HS-5 (cell line): ENCODE measurements at regions not wholly inside any gene's neighbourhood (a gene's known extent, or its start where the extent isn't known, plus 50 kb on each side); places are given as distances from the start of the nearest gene placed in this dataset.
"Not testable (repeated sequence)": the region's sequence is repeated elsewhere in the genome, so short reads cannot be mapped to it uniquely, and the experiment has no call there.

ENCODE experiments used
- DNase-seq: peaks from one replicate; pipeline ENCODE4 v3.0.0-alpha.2; 2012; ENCODE audit warnings: low read depth

DNA sequence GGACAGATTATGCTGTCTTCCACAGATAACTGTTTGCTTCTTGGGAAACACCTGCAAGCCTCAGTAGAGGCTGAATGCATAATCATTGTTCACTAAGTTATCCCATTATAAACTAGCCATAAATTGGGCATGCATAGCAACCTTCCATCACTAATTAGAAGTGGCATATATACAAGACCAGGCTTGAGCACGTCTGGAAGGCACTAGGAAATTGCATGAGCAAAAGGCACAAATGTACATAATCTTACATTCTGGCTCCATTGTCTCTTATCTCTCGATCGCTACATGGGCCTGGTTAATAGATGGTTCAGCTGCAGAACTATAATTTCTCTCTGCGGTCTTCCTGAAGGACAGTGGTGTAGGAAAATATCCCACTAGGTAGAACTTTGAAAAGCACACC, 679.2 kb downstream of the RPL10L start:
- DNase-seq, result no peak

GRCh38 chr14:45970621-45971020, 681.0 kb downstream of the RPL10L start:
- DNase-seq, result no peak

DNA sequence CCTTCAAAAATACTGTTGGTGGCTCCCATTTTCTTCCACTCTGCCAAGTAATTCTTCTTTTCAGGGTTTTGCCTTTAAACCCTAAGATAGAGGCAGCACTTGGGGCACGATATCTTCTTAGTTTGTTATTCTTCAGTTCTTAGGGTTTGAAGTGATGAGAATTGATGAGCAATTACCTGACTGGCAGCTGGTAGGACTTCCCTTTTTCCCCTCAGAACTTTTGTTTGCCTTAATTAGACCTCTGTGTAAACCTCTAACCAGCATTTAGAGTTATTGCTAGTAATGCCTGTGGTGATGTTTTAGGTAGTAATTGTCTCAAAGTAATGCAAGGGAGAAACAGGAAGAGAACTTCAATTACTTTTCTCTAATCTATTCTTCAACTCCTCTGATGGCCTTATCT, 683.5 kb downstream of the RPL10L start:
- no peak for DNase-seq

DNA sequence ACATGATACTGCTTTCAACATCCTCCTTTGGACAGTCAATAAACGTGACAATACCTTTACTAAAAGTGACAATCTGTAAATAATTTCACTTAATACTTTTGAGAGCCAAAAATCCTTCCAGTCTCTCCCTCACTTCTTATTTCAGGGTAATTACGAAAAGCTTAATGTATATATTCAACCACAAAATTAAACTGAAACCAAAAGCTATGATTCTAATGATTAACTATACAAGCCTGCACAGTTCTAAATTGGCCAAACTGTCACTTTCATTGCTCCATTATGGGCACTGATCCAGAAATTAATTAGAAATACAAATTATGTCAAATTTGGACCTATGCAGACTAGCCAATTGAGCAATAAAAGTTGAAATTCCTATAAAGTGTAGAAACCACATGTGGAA, 696.5 kb upstream of the MIS18BP1 start:
- no peak for DNase-seq

GRCh38 chr14:45947830-45948229, 694.8 kb upstream of the MIS18BP1 start:
- DNase-seq, result no peak

GRCh38 chr14:45946251-45946650, 693.2 kb upstream of the MIS18BP1 start:
- DNase-seq, result no peak

- no peak for DNase-seq
These were observed 687.3 kb upstream of the MIS18BP1 start for GRCh38 chr14:45940318-45940717.

DNA sequence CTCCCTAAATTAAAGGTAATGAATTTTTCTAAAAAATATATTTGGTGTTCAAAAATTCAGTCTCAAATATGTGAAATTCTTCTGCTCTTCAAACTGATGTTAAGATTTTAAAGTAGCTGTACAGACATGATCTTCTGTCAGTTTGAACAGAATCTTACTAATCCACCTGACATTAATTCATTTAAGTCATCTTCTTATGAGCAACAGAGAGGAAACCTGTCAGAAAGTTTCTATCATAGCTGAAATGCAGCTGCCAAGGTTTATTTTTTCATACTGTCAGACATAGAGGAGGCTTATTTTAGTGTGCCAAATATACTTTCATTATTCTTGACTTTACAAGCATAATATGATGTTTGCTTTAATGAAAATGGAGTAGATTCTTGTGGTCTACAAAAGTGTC, 686.6 kb upstream of the MIS18BP1 start:
- DNase-seq, result no peak

- DNase-seq, result peak; percentile 1
These were observed 667.0 kb upstream of the MIS18BP1 start for GRCh38 chr14:45919995-45920394.

DNA sequence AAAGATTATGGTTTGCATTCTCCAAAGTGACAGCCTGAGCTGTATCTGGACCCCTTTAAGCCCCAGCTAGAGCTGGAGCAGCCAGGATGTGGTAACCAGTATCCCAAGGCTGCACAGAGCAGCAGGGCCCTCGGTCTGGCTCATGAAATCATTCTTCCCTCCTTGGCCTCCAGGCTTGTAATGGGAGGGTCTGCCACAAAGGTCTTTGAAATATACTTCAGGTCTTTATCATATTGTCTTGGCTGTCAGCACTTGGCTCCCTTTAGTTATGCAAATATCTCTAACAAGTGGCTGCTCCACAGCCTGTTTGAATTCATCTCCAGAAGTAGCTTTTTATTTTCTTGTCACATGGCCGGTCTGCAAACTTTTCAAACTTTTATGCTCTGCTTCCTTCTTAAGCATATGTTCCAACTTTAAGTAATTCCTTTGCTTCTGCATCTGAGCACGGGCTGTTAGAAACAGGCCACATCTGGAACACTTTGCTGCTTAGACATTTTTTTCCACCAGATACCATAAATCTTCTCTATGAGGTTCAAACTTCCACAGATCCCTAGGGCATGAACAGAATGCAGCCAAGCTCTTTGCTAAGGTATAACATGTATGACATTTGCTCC, 663.4 kb upstream of the MIS18BP1 start:
- DNase-seq, result no peak

DNA sequence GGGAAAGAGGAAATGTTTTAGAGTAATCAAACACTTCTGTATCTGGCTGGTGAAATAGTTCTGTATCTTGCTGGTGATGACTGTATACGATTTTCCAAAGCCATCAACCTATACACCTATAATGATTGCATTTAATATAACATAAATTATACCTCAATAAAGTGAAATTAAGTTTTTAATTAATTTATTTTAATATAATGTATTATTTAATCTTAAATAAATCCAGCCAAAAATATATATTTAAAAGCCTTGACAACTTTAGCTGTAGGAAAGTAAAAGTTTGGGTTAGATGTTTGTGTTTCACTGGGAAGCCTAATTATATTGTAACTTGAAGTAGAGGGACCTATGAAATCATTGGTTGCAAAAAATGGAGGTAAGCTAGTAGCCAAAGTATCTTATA, 654.8 kb upstream of the MIS18BP1 start:
- DNase-seq, result no peak

- DNase-seq, result peak; percentile 22
These were observed 653.3 kb upstream of the MIS18BP1 start for GRCh38 chr14:45906257-45906656.

DNA sequence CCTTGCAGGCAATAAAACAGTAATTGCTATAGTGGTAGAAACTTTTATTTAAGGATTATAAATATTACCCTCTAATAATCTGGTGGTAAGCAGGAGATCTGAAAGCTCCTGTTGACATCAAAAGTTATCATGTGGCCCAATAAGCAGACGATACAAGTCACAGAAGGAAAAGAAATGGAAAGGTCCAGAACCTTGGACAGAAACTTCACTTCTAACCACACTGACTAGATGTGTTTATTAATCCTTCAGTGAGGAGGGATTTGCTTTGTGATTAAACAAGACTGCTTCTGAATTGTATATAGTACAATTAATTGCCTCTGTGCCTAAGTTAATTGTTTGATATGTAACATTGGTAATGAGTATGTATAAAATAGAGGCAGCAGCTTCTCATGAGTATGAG, 652.7 kb upstream of the MIS18BP1 start:
- DNase-seq, result no peak

DNA sequence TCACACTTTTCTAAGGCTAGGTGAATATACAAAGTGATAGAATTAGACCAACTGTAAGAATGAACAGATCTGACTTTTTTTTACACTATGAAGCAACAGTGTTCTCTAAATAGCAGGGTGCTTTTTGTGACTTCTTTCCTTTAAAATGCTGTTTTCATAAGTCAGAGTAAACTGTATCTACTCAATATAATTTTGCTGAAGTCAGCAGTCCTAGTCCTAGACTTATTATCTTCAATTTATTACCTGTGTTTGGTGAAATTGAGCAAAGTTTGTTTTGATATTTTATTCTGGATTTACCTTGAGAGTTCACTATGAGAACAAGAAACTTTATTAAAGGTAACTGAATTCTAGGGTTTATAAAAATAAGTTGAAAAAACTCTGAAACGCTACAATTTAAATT, 651.3 kb upstream of the MIS18BP1 start:
- DNase-seq, result no peak

GRCh38 chr14:45902241-45902640, 649.2 kb upstream of the MIS18BP1 start:
- no peak for DNase-seq

DNA sequence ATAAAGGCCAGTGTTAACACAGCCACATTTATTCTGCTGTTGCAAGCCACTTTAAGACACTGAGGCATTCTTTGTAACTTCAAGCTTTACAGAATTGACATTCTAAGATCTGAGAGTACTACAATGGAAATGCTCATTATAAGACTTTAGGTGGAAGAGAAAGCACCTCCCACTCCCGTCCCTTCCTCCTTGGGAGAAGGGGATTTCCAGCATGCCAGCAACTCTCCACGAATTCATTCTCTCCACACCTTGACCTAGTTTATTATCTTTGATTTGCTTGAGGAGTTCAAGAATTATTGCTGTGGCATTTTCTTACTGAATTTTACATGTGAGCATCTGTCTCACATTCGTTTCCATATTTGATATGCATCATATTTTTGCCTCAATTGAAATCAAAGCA, 644.4 kb upstream of the MIS18BP1 start:
- DNase-seq, result no peak

- no peak for DNase-seq
These were observed 640.1 kb upstream of the MIS18BP1 start for GRCh38 chr14:45893127-45893526.

DNA sequence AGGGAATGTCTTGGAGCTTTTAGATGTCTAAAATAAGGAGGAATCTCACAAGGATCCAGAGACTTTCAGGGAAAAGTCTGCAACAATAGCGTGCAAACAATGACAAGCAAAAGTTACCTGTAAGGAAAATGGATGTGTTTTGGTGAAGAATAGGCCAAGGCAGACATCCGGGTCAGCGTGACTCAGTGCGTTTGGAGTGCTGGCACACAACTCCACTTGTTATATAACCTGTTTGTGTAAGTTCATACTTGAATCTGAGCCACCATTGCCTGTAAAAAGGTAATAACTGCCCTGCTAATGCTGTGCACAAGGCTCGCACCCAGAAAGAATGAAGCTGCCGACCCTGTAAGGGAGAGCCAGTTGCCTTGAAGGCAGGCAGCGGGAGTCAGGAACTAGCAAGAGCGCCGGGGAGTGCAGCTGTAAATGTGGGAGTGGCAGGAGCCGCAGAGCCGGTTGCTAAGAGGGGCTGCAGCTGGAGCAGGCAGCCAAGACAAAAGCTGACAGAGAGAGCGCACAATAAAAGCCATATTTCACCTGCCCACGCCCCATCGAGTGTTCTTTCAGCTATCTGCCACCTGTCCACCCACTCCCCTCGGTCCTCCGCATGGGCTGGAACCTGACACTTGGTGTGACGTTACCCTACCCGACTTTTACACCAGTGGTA, 638.5 kb upstream of the MIS18BP1 start:
- no peak for DNase-seq

DNA sequence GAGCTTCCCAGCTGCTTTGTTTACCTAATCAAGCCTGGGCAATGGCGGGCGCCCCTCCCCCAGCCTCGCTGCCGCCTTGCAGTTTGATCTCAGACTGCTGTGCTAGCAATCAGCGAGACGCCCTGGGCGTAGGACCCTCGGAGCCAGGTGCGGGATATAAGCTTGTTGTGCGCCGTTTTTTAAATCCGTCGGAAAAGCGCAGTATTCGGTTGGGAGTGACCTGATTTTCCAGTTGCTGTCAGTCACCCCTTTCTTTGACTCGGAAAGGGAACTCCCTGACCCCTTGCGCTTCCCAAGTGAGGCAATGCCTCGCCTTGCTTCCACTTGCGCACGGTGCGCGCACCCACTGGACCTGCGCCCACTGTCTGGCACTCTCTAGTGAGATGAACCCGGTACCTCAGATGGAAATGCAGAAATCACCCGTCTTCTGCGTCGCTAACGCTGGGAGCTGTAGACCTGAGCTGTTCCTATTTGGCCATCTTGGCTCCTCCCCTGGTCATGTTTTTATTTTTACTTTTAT, 635.8 kb upstream of the MIS18BP1 start:
- DNase-seq, result not testable (repeated sequence)

DNA sequence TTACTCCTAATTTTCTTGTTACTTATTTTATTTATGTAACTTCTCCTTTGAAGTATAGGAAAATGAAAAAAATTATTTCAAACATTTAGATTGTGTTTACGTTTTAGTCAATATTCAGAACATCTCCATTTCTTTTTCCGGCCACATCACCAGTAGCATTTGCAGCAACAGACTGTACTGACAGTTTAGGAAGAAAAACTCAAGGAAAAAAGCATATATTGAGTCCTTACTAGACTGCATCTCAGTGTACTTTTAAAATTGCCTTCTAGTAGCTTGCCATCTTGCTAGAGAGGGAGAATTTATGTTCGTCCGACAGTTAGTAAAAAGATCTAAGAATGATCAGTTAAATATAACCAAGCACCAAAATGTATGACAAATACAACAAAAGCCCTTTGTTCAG, 625.0 kb upstream of the MIS18BP1 start:
- DNase-seq, result no peak

DNA sequence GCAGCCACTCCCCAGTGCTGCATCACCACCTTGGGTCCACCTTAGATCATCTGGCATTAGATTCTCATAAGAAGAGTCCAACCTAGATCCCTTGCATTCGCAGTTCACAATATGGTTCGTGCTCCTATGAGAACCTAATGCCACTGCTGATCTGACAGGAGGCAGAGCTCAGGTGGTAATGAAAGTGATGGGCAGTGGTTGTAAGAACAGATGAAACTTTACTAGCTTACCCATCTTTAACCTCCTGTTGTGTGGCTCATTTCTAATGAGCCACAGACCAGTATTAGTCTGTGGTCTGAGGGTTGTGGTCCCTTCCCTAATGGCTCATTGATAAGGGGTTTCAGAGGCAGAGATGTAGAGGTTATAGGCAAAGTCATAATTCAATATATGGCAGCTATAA, 615.9 kb upstream of the MIS18BP1 start:
- DNase-seq, result no peak

DNA sequence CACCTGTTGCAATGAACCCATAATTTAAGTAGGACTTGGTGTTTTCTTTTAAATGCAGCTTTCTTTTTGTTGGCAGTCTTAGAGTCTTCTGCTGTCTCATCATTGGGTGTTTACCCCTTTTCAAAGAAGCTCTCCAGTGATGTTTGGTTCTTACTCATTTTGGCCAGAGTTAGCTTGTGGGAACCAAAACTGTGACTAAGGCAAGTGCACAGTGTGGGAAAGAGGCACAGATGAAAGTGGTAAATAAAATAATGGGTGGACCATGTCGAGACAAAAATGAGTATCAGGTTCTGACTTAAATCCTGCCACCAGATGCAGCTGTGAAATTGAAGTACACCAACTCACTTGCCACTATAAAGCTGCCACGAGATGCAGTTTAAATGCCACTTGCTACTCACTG, 615.4 kb upstream of the MIS18BP1 start:
- DNase-seq, result no peak

DNA sequence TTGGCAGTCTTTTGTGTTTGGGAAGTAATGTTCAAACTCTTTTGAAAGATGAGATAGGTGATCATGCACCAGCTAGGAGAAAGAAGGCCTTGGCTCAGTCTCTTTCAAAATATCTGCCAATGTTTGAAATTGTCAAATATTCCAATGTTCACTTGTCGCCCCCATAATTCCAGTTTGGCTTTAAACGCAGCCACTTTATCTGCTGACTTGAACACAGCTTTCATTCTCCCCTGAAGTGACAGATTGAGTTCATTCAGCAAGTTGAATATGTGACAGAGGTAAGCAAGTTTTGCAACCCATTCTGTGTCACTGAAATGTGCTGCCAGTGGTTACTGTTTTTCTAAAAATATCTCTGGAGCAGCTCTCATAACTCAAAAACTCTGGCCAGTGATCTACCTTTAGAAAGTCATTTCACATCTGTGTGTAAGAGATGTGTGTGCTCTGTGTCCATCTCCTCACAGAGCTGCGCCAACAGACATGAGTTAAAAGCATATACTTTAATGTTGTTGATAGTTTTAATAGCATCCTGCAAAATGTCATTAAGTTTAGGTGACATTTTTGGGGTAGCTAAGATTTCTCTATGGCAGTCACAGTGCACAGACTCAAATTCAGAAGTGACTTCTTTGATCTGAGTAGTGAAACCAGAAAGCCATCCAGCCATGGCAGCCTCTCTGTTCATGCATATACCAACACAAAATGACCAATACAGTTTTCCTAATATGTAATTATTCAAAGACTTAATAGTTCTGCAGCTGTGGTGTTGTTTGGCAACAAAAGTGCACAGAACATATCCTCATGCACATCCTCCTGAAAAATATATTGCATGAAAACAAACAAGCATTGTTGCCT, 614.3 kb upstream of the MIS18BP1 start:
- no peak for DNase-seq
